ENCODE measurements at regions not wholly inside any gene's neighbourhood (a gene's known extent, or its start where the extent isn't known, plus 50 kb on each side); places are given as distances from the start of the nearest gene placed in this dataset.

DNA sequence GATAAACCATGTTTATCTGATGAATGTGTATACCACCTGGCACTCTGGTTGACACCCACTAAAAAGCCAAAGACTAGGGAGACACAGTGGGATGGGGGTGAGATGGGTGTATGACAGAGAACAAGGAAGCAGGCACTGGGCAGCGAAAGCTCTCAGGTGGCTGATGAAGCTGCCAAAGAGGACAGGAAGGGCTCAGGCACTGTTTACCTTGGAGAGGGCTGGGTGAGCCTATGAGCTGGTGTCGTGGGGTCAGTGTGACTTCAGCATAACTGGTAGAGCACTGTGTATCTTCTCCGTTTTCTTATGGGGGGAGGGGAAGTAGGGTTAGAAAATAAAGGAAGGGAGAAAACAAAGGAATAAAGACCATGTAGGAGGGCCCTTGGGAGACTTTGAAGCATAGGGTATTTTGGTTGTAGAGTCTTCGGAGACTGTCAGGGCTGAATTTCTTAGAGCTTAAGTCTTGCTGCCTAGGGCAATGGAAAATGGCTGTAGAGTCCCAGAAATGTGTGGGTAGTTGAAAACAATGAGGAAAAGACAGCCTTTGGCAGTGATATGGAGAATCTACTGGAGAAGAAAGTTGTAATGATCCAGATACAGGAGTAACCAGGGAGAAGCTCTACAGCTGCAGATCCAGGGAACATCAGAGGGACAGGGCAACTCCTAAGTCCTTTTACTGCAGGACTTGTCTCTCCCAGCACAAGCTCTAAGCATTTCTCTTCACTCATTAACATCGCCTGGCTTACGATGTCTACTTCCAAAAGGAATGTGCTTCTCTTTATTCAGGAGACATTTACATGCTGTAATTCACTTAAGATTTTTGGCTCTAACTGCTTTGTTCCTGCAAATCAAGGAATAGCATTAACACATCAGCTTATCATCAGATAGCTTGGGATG, 120.0 kb downstream of the AQP4 start:
- no peak for TF ChIP-seq POLR2A (IDR thresholded peaks at IDR 0.05)
- TF ChIP-seq, protein P1, sequence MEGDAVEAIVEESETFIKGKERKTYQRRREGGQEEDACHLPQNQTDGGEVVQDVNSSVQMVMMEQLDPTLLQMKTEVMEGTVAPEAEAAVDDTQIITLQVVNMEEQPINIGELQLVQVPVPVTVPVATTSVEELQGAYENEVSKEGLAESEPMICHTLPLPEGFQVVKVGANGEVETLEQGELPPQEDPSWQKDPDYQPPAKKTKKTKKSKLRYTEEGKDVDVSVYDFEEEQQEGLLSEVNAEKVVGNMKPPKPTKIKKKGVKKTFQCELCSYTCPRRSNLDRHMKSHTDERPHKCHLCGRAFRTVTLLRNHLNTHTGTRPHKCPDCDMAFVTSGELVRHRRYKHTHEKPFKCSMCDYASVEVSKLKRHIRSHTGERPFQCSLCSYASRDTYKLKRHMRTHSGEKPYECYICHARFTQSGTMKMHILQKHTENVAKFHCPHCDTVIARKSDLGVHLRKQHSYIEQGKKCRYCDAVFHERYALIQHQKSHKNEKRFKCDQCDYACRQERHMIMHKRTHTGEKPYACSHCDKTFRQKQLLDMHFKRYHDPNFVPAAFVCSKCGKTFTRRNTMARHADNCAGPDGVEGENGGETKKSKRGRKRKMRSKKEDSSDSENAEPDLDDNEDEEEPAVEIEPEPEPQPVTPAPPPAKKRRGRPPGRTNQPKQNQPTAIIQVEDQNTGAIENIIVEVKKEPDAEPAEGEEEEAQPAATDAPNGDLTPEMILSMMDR (IDR thresholded peaks at IDR 0.05), result no peak

All from heart left ventricle (tissue), 13 donors.